ENCODE measurements at regions not wholly inside any gene's neighbourhood (a gene's known extent, or its start where the extent isn't known, plus 50 kb on each side); places are given as distances from the start of the nearest gene placed in this dataset.
A peak's percentile ranks its signal among the peaks of the same experiment; 100 is the strongest.

DNA sequence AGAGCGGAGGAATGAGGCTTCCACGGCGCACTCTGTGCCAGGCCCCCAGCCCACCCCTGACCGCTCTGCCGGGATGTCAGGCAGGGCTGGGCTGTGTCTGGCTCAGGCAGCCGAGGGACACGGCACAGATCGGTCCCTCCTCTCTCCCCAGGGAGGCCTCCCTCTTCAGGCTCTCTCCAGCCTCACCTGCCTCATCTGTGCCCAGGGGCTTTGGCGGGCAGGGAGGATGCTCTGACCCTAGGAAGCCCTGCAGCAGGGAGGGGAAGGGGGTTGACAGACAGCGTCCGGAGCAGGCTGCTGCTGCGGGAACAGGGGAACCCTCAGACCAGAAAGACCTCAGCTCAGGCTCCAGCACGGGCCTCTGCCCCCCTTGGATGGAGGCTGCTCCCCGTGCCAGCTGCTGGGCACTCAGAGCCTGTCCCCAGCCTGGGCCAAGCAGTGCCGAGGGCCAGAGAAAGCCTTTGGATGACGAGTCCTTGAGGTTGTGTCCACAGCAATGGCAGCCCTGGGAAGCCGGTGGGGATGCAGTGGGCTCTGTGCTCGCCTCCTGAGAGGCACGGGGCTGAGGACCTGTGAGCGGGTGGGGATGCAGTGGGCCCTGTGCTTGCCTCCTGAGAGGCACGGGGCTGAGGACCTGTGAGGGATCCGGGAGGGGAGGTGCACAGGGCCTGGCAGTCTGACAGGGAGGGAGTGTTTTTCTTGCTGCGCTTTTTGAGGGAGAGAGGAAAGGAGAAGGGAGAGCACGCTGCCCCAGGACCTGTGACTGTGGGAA, 66.9 kb downstream of the FOXL3 start:
- no peak for DNase-seq

DNA sequence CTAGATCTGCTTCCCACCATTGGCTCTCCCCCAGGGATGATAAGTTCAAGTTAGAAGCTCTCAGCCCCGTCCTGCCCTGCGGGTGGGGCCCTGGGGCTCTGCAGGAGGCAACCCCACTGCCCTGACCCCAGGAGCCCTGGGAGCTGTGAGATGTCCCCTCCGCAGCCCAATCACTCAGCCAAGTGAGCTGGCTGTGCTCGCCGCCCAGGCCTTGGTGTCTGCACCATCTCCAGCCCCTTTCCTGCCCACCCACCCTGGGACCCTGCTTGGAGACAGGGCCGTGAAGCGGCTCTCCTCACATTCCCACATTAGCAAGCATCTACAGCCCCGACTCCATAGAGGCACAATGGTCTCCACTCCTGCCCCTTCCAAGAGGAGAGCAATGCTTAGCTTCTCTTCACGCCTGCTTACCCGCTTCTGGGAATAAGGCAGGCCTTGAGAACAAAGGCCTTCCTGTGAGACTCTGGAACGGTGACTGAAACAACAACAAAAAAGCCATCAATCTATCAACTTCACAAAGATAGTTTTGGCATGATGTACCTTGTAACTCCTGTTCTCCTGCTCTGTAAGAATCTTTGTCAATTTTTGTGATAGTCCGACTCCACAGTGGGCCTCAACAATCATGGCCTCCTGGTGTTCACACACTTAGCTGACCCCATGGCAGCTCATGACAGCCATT, 67.7 kb downstream of the FOXL3 start:
- no peak for DNase-seq

DNA sequence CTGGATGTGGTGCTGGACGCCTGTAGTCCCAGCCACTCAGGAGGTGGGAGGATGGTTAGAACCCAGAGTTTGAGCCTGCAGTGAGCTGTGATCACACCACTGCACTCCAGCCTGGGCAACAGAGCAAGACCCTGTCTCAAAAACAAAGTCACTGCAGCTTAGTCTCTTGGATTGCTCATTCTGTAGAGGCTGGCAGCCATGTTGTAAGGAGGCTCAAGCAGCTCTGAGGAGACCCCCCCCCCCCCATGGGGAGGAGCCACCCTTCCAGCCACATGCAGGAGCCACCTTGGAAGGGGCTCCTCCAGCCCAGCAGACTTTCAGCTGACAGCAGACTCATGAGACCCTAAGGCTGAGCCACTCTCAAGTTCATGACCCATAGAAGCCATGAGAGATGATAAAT, 68.4 kb downstream of the FOXL3 start:
- DNase-seq = no peak

DNA sequence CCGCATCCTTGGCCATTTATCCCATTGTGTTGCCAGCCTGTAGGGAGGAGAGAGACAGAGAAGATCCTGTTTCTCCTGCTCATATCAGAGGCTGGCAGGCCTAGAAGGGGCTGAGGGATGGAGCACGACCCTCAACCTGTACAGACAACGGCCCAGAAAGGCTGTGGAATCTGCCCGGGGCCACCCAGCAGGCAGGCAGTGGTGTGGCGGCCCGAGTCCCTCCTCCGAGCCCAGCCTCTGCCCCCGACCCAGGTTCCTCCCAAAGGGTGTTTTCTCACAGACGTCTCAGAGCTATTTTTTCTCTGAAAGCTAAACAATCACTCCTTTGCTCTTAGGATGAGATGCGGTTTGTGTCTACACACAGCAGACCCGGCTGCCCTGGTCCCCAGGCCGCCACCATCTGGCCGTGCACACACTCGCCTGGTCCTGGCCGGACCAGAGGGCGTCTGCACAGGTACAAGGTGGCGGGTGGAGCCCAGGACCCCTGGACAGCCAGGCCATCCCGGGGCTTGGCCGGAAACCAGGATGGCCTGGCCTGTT, 69.3 kb downstream of the FOXL3 start:
- no peak for DNase-seq

DNA sequence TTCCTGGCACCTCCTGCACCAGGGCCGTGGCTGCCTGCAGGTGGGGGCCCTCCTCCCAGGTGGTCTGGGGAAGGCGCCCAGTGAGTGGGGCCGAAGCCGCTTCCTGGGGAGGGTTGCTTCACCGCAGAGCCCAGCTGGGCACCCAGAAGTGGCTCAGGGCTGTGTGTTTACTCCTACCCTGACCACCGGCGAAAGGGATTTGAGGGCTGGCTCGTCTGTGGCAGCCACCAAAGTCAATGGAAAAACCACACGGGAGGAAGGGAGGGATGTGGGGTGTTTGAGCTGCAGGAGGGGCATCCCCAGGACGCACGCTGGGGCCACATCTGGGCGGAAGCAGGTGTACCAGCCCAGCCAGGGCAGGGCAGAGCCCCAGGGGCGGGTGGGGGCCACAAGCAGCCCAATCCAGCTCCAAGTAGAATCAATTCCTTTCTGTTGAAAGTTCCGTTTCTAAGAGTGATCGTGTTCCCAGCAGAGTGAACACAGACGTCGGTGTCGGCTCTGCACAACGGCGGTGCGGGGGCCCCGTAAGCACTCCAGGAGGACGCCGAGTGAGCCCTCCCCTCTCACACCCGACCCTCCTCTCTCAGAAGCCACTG, 69.9 kb downstream of the FOXL3 start:
- peak in 1 of 5 donors; percentile 33 for DNase-seq

DNA sequence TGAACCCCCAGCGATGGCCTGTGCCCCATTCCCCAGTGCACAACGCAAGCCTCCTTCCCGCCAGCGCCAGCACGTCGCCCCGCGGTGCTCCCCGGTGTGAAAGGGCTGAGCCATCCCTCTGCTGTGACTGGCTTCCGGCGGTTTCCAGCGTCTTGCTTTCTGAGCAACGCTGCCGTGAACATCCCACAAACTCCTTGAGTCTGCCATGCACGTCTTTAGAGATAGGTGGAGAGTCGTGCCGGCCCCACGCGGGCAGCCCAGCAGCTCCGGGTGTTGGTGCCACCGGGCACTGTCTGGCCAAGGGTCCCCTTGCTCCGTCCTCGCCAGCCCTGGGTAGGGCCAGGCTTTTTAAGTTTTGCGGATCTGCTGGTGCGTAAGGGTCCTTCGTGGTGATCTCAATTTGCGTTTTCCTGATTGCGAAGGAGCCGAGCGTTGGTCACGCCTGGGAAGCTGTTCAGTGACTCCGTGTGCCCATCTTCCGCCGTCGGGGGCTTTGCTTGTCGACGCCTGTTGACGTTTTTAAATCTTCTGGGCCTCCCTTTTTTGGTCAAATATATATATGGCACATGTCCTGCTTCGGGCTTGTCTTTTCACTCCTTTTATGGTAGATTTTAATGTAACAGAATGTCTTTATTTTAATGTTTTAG, 70.6 kb downstream of the FOXL3 start:
- peak in 2 of 5 donors; percentile 6 to 48 for DNase-seq

DNA sequence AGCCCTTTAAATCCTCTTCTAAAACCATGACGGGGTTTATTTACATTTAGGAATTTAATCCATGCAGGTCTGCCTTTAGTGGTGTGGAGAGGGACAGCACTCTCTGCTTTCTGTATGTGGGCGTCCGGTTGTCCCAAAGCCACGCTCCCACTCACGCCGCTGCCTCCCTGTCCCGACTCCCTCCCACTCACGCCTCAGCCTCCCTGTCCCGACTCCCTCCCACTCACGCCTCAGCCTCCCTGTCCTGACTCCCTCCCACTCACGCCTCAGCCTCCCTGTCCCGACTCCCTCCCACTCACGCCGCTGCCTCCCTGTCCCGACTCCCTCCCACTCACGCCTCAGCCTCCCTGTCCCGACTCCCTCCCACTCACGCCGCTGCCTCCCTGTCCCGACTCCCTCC, 71.2 kb downstream of the FOXL3 start:
- DNase-seq = peak in 1 of 5 donors; percentile 3

DNA sequence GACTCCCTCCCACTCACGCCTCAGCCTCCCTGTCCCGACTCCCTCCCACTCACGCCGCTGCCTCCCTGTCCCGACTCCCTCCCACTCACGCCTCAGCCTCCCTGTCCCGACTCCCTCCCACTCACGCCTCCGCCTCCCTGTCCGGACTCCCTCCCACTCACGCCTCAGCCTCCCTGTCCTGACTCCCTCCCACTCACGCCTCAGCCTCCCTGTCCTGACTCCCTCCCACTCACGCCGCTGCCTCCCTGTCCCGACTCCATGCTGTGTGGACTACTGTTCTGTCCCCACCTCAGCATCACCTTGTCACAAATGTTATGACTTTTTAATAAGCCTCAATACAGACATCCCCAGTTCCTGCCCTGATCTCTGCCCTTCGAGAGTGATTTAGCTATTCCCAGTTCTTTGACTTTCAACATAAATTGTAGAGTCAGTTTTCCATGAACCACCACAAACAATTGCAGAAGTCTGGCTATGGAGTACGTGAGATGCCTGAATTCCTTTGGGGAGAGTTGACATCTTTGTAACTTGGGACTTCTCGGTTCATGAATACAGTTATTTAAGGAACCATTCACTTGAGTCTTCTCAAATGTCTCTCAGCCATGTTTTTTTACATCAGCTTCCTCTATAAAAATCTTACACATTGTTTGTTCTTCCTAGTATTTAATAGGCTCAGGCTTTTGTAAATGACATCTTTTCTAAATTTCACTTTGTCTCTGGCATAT, 71.9 kb downstream of the FOXL3 start:
- no peak for DNase-seq

DNA sequence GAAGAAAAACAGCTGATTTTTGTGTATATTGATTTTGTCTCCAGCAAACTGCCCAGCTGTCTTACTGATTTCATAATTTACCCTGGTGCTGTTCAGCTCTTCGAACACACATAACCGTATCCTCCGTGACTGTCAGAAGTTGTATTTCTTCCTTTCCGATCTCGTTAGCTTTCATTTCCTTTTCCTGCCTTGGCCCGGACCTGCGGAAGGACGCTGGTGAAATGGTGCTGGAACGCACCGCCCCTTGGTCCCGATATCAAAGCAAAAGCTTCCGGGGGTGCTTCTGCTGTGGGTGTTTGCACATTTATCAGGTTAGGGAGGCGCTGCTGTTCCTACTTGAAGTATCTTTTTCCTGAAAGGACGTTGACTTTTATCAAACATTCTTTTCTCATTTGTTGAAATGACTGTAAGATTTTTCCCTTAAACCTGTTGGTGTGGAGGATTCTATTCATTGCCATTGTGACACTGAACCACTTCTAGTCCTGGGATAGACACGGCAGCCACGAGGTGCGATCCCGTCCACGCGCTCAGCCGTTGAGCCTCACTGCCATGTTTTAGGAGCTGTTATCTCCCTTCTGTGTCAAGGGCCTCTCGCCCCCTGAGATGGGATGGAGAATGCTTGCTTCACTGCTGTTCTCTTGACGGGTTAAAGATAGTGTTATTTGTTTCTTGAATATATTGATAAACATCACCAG, 72.6 kb downstream of the FOXL3 start:
- DNase-seq = peak in 3 of 5 donors; percentile 28 to 81 (median 42)

DNA sequence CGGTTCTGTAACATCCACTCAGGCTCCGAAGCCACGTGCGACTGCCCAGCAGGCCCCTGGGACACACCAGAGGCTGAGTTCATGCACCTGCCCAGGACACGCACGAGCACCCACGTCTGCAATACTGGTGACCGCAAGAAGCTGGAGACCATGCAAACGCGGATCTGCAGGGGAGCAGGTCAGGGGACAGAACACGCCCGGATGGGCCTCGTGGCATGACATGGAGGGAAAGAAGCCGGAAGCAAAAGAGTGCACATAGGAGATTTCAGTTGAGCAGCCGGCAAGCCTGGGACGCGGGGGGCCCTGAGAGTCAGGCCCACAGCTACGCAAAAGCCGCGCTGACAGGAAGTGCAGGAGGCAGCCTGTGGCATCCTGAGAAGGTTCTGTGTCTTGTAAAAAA, 73.7 kb downstream of the FOXL3 start:
- DNase-seq = peak in 1 of 5 donors; percentile 53

DNA sequence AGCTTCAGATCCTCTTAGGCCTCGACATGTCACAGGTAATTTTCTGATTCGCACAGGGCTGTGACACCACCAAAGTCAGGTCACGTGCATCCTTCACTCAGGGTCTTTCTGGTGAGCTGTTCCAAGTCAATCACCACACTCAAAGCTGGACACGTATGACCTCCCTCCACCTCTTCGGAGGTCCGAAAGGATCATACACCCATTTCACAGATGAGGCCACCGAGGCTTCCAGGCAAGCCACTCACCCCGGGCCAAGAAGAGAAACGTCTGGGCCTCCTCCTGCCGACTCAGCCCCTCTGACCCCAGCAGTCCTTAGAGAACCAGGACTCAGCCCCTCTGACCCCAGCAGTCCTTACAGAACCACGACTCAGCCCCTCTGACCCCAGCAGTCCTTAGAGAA, 74.6 kb downstream of the FOXL3 start:
- no peak for DNase-seq

DNA sequence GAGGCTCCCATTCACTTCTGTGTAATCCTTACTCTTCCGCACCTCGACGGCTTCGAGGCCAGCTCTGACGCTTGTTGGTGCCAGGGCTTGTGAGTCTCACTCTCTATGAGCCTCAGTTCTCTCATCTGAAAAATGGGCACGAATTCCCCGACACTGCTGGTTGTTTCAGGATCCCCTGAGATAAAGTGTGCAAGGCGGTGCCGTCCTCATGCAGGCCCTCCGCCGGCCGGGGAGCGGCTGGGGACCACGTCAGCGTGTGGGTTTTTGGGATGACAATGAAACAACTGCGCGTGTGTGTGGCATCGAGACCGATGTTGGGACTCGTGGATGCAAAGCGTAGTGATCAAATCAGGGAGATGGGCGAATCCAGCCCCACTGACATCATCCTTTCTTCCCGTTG, 75.6 kb downstream of the FOXL3 start:
- no peak for DNase-seq

DNA sequence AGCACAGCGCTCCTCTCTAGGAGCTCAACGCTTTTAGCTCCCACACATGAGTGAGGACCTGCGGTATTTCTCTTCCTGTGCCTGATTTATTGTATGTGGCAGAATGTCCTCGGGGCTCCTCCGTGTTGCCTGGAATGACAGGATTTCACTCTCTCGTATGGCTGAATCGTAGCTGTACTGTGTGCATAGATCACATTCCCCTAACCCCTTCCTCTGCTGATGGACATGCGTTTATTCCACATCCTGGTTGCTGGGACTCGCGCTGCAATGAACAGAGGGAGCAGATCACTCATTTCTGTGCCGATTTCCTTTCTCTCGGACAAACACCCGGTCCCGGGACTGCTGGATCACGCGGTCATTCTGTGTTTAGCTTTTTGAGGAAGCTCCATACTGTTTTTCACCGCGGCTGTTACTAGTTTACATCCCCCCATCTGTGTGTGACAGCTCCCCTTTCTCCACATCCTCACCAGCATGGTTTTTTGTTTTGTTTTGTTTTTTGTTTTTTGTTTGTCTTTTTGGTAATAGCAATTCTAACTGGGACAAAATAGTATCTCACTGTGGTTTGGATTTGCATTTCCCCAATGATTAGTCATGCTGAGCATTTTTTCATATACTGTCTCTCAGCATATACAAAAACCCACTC, 76.3 kb downstream of the FOXL3 start:
- DNase-seq = no peak

DNA sequence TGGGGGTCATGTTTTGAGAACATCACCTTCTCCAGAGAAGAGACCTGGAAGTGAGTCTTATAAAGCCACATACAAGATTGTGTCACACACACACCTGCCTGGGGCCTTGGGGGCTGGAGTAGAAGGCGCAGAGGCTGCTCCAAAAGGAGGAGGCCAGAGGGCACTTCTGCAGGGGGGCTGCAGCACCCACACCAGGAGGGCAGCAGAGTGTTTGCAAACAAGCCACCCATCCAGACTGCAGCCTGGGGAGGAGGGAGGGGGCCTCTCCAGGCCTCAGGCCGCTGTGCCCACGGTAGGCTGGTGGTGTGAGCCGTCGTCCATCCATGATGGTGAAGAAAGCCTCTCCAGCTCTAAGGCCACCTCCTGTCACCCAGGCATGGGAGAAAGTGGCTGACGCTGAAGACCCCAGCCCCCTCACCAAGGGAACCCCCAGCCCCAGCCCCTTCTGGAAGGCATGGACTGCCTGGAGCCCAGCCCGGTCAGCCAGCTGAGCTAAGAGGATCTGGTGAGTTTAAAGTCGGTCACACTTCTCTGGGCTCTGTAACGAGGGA, 77.5 kb downstream of the FOXL3 start:
- no peak for DNase-seq

DNA sequence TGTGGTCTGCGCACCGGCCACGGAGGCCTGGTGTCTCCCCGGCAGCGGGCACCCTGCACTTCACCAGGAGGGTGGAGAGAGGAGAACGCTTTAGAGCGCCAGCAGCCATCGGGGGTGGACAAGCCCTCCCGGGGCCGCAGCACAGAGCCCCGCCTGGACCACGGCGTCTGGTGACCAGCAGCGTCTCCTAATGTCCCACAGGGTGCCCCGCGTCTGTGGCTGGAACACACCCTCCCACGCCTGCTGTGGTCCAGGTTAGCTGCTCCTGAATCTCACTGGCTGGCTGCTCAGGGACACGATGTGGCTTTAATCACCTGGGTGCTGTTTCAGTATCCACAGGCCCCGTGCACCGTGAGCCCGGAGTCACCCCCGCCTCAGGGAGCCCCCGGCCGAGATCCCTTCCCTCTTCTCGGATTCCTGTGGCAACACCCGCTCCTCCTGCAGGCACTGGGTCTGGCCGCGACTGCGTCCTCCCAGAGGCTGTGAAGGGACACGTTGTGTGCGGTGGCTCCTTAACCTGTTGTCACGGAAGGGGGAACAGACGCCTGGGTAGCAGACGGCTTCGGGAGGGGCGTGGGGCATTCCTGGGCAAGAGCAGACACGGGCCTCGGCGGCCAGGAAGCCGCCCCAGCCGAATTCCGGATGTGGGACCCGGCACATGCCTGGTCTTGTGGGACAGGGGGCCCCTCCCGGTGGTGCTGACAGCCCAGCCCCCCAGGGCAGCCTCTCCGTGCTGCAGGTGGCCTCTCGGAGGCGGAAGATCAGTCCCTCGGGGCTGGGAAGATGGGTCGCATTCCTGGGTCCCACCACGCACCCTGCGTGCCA, 78.9 kb downstream of the FOXL3 start:
- no peak for DNase-seq

DNA sequence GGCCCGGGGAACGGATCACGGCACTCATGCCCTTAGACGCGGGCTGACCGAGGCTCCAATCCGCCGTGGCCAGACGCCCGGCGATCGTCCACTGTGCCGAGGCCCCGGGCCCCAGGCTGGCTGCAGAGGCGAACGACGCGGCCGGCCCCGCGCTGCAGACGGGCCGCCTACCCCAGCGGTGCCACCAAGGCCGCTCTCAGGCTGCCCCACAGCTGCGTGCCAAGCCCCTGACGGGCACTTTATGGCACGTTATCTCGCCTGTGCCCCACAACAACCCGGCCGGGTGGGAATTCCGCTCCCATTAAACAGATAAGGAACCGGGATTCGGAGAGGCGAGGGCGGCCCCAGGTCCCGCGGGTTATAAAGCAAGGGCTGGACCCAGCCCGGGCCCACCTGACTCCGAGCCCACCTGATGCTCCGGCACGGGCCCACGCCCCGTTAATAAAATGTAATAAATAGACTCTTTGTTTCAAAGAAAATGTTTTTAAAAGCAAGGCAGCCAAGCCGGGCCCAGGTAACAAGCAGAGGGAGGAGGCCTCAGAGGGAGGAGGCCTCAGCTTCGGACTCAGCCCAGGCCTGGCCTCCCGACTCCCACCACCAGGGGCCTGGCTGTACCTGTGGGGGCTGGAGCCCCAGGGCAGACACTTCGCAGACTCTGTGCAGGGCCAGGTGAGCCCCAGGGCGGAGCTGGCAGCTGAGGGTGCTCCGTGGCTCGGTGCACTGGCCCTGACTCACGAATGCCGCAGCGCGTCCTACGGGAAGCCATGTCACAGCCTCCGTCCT, 79.7 kb downstream of the FOXL3 start:
- no peak for DNase-seq

DNA sequence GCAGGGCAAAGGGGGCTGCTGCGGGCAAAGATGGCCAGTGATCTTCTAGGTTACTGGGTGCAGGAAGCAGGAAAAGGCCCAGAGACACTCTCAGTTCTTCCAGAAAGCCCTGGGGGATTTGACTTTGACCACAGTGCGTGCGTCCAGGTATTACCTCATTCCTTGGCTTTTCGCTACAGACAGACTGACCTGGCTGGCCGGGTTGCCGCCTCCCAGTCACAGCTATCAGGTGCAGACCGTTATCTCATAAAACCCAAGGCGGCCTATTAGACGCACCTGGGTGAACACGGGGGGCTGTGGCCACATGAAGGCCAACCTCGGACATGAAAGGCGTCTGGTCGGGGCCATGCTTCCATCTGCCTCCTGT, 80.3 kb downstream of the FOXL3 start:
- DNase-seq = no peak

DNA sequence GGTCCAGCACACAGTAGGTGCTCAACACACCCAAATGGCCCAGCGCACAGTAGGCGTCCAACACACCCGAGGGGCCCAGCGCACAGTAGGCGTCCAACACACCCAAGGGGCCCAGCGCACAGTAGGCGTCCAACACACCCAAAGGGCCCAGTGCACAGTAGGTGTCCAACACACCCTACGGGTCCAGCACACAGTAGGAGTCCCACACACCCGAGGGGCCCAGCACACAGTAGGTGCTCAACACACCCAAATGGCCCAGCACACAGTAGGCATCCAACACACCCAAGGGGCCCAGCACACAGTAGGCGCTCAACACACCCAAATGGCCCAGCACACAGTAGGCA, 80.8 kb downstream of the FOXL3 start:
- no peak for DNase-seq

DNA sequence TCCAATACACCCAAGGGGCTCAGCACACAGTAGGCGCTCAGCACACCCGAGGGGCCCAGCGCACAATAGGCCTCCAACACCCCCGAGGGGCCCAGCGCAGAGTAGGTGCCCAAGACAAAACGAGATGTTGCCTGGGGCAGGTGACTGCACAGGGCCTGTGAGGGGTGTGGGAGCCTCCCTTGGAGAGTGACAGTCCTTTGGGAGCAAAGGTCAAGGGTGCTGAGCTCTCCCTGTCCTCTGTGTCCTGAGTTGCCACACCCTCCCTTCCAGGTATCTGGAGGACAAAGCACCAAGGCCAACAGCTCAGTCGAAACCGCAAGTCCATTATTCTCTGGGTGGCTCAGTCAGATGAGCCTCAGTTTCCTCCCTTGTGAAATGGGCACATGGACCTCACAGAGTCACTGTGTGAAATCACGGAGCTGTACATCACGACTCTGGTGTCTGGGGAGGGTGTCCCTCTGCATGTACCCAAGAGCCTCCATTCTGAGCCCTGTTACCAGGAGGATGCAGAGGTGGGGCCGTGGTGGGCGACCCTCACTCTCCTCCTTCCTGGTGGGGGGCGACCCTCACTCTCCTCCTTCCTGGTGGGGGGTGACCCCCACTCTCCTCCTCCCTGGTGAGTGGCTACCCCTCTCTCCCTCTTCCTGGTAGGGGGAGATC, 81.3 kb downstream of the FOXL3 start:
- peak in 1 of 5 donors; percentile 5 for DNase-seq
